SJSA1 (cell line): ENCODE measurements at regions not wholly inside any gene's neighbourhood (a gene's known extent, or its start where the extent isn't known, plus 50 kb on each side); places are given as distances from the start of the nearest gene placed in this dataset.
A peak's percentile ranks its signal among the peaks of the same experiment; 100 is the strongest.
"Not testable (repeated sequence)": the region's sequence is repeated elsewhere in the genome, so short reads cannot be mapped to it uniquely, and the experiment has no call there.

ENCODE experiments used
- DNase-seq, 2 experiments: peaks; one replicate each; pipeline ENCODE4 v3.0.0-alpha.2; 2015 to 2020; ENCODE audit warnings: low spot score in 2 of 2, low read depth in 1 of 2
- H3K27ac ChIP-seq: fragments of 250-450 bp; sonication (Bioruptor Pico); 2 replicates; pipeline ENCODE4 v1.5.1; 2020; ENCODE audit warnings: mild to moderate bottlenecking, moderate library complexity
- H3K27me3 ChIP-seq: fragments of 250-450 bp; sonication (Bioruptor Pico); replicated peaks from 2 replicates; pipeline ENCODE4 v1.5.1; 2020; ENCODE audit warnings: mild to moderate bottlenecking, moderate library complexity
- H3K36me3 ChIP-seq: fragments of 250-450 bp; sonication (Bioruptor Pico); 2 replicates; pipeline ENCODE4 v1.5.1; 2020; ENCODE audit warnings: mild to moderate bottlenecking
- H3K4me1 ChIP-seq: fragments of 250-450 bp; sonication (Bioruptor Pico); replicated peaks from 2 replicates; pipeline ENCODE4 v1.6.1; 2021; ENCODE audit warnings: mild to moderate bottlenecking
- H3K4me3 ChIP-seq: fragments of 250-450 bp; sonication (Bioruptor Pico); 2 replicates; pipeline ENCODE4 v1.5.1; 2020; ENCODE audit warnings: mild to moderate bottlenecking
- H3K9me3 ChIP-seq: fragments of 250-450 bp; sonication (Bioruptor Pico); replicated peaks from 2 replicates; pipeline ENCODE4 v1.5.1; 2020; ENCODE audit warnings: mild to moderate bottlenecking

DNA sequence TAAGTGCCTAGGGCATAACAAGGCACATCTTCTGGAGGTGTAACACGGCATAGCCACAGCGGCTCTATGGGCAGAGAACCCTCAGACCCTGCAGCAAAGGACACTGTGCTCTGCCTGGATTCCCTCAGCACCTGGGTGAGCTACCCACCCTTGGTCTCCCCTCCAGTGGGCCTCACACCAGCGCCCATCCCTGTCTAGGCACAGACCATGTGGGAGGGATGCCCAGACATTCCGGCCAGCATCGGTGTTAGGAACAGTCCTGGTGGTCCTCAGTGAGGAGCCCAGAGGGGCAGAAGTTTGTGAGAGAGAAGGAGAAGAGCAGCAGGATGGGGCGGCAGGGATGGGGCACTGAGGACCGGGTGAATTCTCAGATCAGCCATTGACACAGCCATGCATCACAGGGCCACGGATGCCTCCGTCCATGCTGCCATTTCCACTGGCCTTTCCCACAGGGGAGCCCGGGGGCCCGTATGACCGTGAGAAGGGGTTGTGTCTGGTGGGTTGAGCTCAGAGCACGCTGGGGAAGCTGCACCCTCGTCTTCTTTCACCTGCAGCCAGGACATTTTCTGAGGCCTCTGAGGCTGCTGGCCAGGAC is 282.7 kb upstream of the SFSWAP start:
- H3K4me1 ChIP-seq: no peaks in the 10 kb centered on the region
- no peak for DNase-seq
- H3K4me3 ChIP-seq: no peak overlapping the region

DNA sequence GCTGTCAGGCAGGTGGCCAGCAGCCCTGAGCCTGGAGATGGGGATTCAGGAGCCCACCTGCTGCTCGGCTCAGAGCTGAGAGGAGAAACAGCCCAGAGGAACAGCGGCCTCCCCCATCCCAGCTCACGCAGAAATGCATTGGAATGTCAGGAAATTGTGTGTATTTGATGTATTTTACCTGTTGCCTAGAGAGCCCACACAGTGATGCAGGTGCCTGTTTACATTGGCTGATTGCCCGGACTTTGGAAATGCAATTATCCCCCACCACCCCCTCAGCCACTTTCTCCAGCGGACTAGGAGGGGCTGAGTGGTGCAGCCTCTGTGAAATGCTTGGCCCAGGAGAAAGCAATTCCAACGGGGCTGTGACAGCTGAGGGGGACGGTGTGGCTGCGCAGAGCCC is 281.7 kb upstream of the SFSWAP start:
- not testable (repeated sequence) for H3K27me3 ChIP-seq, H3K36me3 ChIP-seq, H3K4me3 ChIP-seq, H3K27ac ChIP-seq, DNase-seq, H3K9me3 ChIP-seq, H3K4me1 ChIP-seq

More for the DNA sequence above, 282.7 kb upstream of the SFSWAP start:
- H3K27me3 ChIP-seq: no peaks in the 10 kb centered on the region
- no peaks in the 10 kb centered on the region for H3K36me3 ChIP-seq
- H3K27ac ChIP-seq: no peak overlapping the region
- no peaks in the 10 kb centered on the region for H3K9me3 ChIP-seq

DNA sequence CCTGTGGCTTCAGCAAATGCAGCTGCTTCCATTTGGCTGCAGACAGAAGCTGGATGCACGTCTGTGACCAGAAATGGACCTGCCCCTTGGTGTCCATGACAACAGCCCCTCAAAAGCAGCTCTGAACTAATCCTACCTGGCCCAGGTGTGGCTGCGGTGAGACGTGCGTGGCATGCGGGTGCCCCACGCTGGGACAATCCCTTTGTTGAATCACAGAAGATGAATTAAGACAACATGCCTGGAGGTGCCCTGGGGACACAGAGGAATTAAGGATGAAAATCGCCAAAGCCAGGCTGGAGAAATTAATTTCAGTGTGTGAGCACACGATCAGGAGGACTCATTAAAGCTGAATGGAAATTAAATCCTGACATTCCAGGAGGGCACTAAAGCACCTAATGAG is 281.2 kb upstream of the SFSWAP start:
- H3K36me3 ChIP-seq, H3K4me1 ChIP-seq, H3K9me3 ChIP-seq, DNase-seq, H3K27me3 ChIP-seq, H3K4me3 ChIP-seq, H3K27ac ChIP-seq: not testable (repeated sequence)

DNA sequence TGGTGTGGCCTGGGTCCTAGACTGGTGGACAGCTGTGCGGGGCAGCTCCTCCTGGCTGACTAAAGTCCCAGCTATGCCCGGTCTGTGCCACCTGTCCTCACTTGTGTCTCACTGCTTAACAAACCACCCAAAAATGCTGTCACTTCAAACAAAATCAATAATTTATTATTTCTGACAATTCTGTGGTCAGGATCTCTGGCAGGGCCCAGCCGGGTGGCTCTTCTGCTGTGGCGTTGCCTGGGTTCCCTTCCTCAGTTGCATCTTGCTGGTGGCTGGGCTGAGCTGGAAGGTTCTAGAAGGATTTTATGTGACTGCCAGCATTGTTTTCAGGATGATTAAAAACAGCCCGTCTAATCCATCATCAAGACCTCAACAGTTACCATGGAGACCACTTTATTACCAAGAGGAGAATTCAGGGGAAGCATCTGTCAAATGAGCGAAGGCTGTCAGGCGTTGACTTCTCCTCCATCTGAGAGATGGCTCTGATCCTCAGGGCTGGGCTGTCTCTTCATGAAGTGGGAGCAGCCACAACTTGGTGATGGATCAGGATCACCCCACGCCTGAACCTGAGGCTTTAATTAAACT is 280.6 kb upstream of the SFSWAP start:
- no peaks in the 10 kb centered on the region for H3K27me3 ChIP-seq
- DNase-seq: no peak
- H3K27ac ChIP-seq: no peak overlapping the region
- no peaks in the 10 kb centered on the region for H3K36me3 ChIP-seq
- no peaks in the 10 kb centered on the region for H3K4me1 ChIP-seq
- no peaks in the 10 kb centered on the region for H3K9me3 ChIP-seq
- H3K4me3 ChIP-seq: no peak overlapping the region

DNA sequence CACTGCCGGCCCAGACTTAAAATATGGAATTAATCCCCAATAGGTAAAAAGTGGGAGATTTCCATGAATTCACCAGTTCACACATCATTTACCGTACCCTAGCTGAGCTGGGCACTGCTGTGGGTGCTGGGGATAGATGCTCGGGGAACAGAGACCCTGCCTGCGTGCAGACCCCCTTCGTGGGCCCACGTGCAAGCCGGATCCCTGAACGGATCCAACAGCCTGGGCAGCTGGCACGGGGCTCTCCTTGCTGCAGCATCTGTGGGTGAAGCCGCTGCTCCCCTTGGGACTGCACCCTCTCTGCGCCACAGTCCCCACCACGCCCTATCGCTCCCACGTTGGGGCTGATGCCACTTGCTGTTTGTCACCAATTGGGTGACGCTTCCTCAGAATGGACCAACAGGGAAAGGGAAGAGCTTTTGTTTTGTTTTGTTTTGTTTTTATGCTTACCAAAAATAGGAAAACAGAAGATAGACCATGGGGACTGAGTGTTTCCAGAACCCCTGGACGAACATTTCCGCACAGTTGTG is 279.7 kb upstream of the SFSWAP start:
- not testable (repeated sequence) for H3K9me3 ChIP-seq, H3K27ac ChIP-seq, H3K36me3 ChIP-seq, H3K4me3 ChIP-seq, H3K27me3 ChIP-seq, H3K4me1 ChIP-seq
- peak in 1 of 2 experiments; percentile 23 for DNase-seq

DNA sequence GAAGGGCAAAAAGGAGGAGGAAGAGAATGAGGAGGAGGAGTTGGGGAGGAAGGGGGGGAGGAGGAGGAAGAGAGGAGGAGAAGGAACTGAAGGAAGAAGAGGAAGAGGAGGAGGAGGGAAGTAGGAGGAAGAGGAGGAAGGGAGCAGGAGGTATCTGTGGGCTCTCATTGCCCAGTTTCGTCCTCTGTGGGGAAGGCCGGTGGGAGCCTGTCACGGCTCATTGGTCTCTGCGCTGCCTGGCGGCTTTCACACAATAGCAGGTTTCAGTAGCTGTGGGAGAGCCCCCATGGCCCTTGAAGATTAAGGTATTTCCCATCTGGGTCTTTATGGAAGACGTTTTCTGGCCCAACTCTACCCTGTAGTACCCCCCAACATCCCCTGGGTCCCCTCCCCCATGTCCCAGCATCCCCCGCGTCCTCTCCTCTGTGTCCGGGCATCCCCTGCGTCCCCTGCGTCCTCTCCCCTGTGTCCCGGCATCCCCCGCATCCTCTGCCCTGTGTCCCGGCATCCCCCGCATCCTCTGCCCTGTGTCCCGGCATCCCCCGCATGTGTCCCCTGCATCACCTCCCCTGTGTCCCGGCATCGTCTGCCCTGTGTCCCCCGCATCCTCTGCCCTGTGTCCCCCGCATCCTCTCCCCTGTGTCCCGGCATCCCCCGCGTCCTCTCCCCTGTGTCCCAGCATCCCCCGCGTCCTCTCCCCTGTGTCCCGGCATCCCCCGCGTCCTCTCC is 278.2 kb upstream of the SFSWAP start:
- no peaks in the 10 kb centered on the region for H3K27me3 ChIP-seq
- no peak overlapping the region for H3K27ac ChIP-seq
- H3K9me3 ChIP-seq: no peaks in the 10 kb centered on the region
- H3K4me3 ChIP-seq: no peak overlapping the region
- DNase-seq: peak in 1 of 2 experiments; percentile 25
- no peaks in the 10 kb centered on the region for H3K36me3 ChIP-seq
- H3K4me1 ChIP-seq: no peaks in the 10 kb centered on the region

DNA sequence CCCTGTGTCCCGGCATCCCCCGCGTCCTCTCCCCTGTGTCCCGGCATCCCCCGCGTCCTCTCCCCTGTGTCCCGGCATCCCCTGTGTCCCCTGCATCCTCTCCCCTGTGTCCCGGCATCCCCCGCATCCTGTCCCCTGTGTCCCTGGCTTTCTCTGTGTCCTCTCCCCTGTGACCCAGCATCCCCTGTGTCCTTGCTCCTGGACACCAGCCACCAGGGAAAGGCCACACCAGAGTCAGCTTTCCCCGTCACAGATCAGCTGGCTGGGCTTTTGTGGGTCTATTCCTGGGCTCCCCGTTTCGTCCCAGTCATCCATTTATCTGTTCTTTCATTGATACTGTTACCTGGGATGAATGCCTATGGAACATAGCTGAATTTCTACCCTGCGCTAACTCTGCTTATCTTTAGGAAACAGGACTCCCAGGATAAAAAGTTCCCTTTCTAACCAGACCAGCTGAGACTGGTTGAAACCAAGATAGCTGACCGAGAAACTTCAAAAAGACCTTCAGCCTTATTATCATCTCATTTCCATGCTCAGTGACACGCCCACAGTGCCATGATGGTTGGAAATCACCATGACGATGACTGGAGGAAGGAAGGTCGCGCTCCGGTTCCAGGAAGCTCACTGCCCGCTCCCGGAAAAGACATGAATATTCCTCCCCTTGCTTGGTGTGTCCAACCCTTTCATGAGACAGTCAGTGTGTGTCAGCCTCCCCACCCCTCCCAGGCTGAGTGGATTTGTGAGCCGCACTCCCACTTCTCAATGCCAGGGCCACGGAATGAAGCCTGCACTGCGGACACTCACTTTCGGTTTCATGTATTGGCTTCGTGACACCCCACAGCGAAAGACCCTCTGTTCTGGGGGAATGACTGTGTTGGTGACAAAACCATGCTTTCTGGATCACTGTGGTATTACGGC is 276.4 kb upstream of the SFSWAP start:
- Histone ChIP-seq H3K4me3 (no peak overlapping the region), H3K9me3 (no peaks in the 10 kb centered on the region), H3K27ac (no peak overlapping the region), H3K36me3 (no peaks in the 10 kb centered on the region), H3K4me1 (no peaks in the 10 kb centered on the region), H3K27me3 (no peaks in the 10 kb centered on the region)
- DNase-seq: peak in 1 of 2 experiments; percentile 20

DNA sequence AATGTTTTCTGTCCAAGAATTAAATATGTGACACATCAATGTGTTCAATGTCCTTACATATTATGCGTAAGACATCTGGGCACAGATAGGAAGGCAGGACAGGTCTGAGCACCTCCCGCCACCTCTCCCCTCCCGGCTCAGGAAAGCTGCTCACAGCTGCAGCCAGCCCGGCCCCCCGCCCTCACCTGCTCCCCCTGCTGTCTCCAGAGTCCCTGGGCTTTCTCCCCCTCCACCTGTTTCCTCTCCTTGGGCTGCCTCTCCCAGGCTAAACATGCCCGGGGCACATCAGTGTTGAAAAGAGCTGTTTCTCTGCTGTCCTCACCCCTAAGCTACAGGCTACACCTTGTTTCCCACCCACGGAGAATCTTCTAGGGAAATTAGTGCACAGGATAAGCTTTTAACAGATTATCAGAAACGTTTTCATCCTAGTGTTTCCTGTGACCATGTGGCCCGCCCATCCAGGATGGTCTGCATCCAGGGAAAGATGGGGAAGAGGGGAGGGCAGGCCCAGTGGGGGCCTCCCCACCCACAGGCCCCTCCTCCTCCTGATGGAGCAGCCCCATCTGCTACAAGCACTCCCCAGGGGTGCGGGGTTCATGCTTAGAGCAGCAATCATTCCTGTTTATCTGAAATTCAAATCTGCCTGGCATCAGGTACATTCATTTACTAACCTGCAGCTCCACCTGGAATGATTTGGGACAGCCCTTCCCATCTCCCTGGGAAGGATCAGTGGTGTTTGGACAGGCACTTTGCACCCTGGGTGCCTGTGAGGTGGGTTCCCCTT is 273.8 kb upstream of the SFSWAP start:
- Histone ChIP-seq H3K9me3 (no peaks in the 10 kb centered on the region), H3K4me1 (no peaks in the 10 kb centered on the region), H3K27ac (no peak overlapping the region), H3K27me3 (no peaks in the 10 kb centered on the region), H3K36me3 (no peaks in the 10 kb centered on the region), H3K4me3 (no peak overlapping the region)
- DNase-seq: peak in 1 of 2 experiments; percentile 19

DNA sequence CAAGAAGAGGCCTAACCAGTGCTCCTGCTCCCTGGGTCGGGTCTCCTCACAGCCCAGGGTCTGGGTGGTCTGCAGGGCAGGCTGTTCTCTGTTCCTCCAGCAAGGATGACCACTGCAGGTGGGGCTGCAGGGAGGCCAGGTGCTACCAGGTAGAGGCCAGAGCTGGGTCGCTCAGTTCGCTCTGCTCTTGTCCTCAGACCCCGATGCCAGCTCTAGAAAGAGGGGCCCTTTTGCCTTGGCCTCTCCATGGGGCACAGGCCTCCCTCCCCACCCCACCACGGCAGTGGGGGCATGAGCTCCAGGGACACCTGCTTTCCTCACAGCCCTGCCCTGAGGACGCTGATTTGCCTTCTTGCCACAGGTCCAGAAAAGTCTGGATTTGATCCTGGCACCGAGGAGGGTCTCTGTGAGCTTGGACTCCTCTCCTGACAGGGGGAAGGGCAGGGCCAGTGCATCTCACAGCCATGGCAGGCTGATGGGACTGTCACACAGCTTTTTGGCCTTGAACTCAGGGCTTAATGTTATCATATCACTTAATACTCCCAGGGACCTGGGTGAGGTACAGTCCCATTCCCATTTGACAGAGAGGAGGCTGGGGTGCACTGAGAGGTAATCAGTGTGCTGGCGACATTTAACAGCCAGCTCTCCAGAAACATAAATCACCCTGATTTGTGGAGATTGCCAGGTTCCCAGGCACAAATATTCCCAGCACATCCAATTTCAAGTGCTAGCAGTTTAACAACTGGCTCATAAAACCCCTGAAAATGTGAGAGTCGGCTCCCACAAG is 273.0 kb upstream of the SFSWAP start:
- Histone ChIP-seq H3K36me3 (no peaks in the 10 kb centered on the region), H3K27ac (no peak overlapping the region), H3K4me1 (no peaks in the 10 kb centered on the region), H3K9me3 (no peaks in the 10 kb centered on the region), H3K27me3 (no peaks in the 10 kb centered on the region), H3K4me3 (no peak overlapping the region)
- peak in 1 of 2 experiments; percentile 30 for DNase-seq

DNA sequence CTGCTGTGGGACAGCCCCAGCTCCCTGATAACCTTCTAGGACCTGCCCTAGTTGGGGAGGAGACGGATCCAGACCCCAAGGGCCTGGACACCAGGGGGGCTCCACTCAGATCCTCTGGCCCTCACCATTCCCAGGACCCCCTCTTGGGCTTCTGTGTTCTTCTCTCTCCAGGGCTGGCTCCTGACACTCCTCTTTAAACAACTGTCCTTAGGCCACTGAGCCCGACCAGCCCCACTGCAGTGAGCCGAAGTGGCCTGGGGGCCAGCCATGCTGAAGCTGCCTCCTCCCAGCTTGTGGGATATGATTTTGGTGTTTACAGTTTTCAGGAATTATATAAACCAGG is 272.4 kb upstream of the SFSWAP start:
- H3K27me3 ChIP-seq, H3K9me3 ChIP-seq, H3K4me1 ChIP-seq, H3K36me3 ChIP-seq, H3K4me3 ChIP-seq, H3K27ac ChIP-seq: not testable (repeated sequence)
- DNase-seq: peak in 1 of 2 experiments; percentile 25

DNA sequence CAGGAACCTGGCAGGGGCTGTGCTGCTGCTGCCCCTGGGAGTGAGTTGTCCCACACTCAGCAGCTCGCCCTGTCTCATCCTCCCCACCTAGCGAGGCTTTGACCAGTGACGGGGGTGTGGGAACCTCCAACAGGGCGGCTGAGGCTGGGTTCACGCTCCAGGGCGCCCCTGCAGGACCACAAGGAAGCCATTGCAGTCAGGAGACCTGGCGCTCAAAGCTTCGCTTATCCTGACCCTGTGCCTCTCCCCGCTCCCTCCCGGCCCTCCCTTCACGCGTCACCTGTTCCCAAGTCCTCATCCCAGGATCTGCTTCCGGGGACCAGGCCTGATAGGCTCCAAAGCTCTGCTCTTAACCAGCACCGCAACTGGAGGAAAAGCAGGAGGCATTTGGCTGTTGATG is 272.0 kb upstream of the SFSWAP start:
- H3K27ac ChIP-seq: no peak overlapping the region
- H3K4me1 ChIP-seq: no peaks in the 10 kb centered on the region
- H3K9me3 ChIP-seq: no peaks in the 10 kb centered on the region

DNA sequence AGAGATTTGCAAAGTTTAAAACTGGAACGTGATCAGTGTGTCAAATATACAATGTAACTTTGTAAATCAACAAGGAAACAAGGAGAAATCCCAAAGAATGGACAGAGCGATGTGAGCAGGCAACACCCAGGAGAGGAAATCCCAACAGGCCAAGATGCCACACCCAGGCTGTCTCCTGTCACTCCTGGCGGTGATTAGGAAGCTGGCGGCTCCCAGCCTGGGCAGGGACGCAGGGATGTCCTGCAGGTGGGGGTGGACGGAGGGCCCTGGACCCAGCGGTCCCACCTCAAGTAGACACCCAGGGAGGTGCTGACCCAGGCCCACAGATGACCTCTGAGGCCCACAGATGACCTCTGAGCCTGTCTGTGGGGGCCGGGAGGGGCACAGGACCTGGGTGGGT is 271.1 kb upstream of the SFSWAP start:
- not testable (repeated sequence) for H3K4me1 ChIP-seq, H3K9me3 ChIP-seq, H3K36me3 ChIP-seq, H3K4me3 ChIP-seq, DNase-seq, H3K27ac ChIP-seq, H3K27me3 ChIP-seq

More for the DNA sequence above, 272.0 kb upstream of the SFSWAP start:
- DNase-seq: peak in 1 of 2 experiments; percentile 21
- Histone ChIP-seq H3K36me3 (no peaks in the 10 kb centered on the region), H3K27me3 (no peaks in the 10 kb centered on the region), H3K4me3 (no peak overlapping the region)
